HCT116 (cell line): ENCODE measurements at regions not wholly inside any gene's neighbourhood (a gene's known extent, or its start where the extent isn't known, plus 50 kb on each side); places are given as distances from the start of the nearest gene placed in this dataset.

Experiments
- CEBPB ChIP-seq: IDR thresholded peaks from 2 replicates; pipeline ENCODE4 v1.6.1; 2012; ENCODE audit warnings: low read depth
- EZH2 ChIP-seq: fragments of 200-600 bp; sonication (generic); IDR thresholded peaks from 2 replicates; pipeline ENCODE4 v1.6.1; 2017; ENCODE audit warnings: antibody characterized with exemption, mixed run types
- EZH2phosphoT487 ChIP-seq: fragments of 200-600 bp; IDR thresholded peaks from 2 replicates; pipeline ENCODE4 v1.6.1; 2018; ENCODE audit warnings: antibody characterized with exemption, borderline replicate concordance
- POLR2A ChIP-seq: IDR thresholded peaks from 2 replicates; pipeline ENCODE4 v1.7.0; 2011; ENCODE audit warnings: borderline replicate concordance; ENCODE audit not compliant: insufficient read depth, insufficient read length; ENCODE audit errors: extremely low read depth
- POLR2AphosphoS5 ChIP-seq: IDR thresholded peaks from 2 replicates; pipeline ENCODE4 v1.6.1; 2011; ENCODE audit warnings: mild to moderate bottlenecking, low read depth, low read length, moderate library complexity
- RAD21 ChIP-seq: IDR thresholded peaks from 2 replicates; pipeline ENCODE4 v1.6.1; 2012; ENCODE audit warnings: low read depth, mild to moderate bottlenecking
- YY1 ChIP-seq: IDR thresholded peaks from 2 replicates; pipeline ENCODE4 v1.6.1; 2011; ENCODE audit warnings: low read length, low read depth, moderate library complexity, mild to moderate bottlenecking; ENCODE audit not compliant: insufficient replicate concordance; ENCODE audit errors: extremely low read depth
- ZNF274 ChIP-seq: fragments of 200-500 bp; sonication (Bioruptor generic); IDR thresholded peaks from 2 replicates; pipeline ENCODE4 v1.6.1; 2014; ENCODE audit warnings: mild to moderate bottlenecking, low read depth, low read length, inconsistent platforms
- TF ChIP-seq, protein P1 (sequence below), 3 experiments: fragments of 200-600 bp in 1 of 3; sonication (generic) in 1 of 3; IDR thresholded peaks in 2 of 3; conservative IDR thresholded peaks in 1 of 3; 2 replicates each; pipeline ENCODE4 v1.5.1; 2012 to 2017; ENCODE audit warnings: low read depth in 2 of 3, low read length in 2 of 3, antibody characterized with exemption in 1 of 3, borderline replicate concordance in 1 of 3, control low read depth in 1 of 3, mild to moderate bottlenecking in 1 of 3, mixed read lengths in 1 of 3, mixed run types in 1 of 3, moderate library complexity in 1 of 3; ENCODE audit not compliant: insufficient read depth in 1 of 3
- TF ChIP-seq, protein P2 (sequence below): IDR thresholded peaks from 2 replicates; pipeline ENCODE4 v1.6.1; 2012
- TF ChIP-seq, protein P3 (sequence below): IDR thresholded peaks from 2 replicates; pipeline ENCODE4 v1.6.1; 2011; ENCODE audit warnings: mild to moderate bottlenecking, low read length, moderate library complexity; ENCODE audit not compliant: insufficient replicate concordance; ENCODE audit errors: extremely low read depth
- TF ChIP-seq, protein P4 (sequence below): IDR thresholded peaks from 2 replicates; pipeline ENCODE4 v1.6.1; 2012

DNA sequence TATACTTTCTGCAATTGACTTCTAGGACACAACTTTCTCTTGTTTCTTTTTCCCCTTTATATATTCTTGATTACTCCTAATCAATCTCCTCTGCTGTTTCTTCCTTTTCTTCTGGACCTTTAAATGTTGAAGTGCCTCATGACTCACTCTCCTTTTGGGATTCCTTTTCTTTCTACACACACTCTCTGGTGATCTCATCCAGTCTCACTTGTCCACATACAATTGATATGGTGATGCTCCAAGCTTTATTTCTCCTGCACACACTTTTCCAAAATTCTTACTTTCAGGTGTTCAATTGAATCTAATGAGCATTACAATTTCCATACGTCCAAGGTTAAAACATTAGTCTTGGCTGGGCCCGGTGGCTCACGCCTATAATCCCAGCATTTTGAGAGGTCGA is 794.8 kb upstream of the EPHA5 start:
- no peak for TF ChIP-seq RAD21
- TF ChIP-seq CEBPB, result no peak
- TF ChIP-seq, protein P1, sequence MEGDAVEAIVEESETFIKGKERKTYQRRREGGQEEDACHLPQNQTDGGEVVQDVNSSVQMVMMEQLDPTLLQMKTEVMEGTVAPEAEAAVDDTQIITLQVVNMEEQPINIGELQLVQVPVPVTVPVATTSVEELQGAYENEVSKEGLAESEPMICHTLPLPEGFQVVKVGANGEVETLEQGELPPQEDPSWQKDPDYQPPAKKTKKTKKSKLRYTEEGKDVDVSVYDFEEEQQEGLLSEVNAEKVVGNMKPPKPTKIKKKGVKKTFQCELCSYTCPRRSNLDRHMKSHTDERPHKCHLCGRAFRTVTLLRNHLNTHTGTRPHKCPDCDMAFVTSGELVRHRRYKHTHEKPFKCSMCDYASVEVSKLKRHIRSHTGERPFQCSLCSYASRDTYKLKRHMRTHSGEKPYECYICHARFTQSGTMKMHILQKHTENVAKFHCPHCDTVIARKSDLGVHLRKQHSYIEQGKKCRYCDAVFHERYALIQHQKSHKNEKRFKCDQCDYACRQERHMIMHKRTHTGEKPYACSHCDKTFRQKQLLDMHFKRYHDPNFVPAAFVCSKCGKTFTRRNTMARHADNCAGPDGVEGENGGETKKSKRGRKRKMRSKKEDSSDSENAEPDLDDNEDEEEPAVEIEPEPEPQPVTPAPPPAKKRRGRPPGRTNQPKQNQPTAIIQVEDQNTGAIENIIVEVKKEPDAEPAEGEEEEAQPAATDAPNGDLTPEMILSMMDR (IDR thresholded peaks at IDR 0.05 in 2 of 3, conservative IDR thresholded peaks at IDR 0.05 in 1 of 3; ENCODE audit: borderline replicate concordance in 1 of 3, insufficient read depth in 1 of 3, low read depth in 2 of 3, low read length in 2 of 3), result no peak
- no peak for TF ChIP-seq POLR2AphosphoS5
- TF ChIP-seq ZNF274, result no peak
- TF ChIP-seq, protein P2, sequence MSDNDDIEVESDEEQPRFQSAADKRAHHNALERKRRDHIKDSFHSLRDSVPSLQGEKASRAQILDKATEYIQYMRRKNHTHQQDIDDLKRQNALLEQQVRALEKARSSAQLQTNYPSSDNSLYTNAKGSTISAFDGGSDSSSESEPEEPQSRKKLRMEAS, result no peak
- no peak for TF ChIP-seq YY1
- no peak for TF ChIP-seq POLR2A
- no peak for TF ChIP-seq EZH2phosphoT487
- TF ChIP-seq EZH2, result no peak
- TF ChIP-seq, protein P3, sequence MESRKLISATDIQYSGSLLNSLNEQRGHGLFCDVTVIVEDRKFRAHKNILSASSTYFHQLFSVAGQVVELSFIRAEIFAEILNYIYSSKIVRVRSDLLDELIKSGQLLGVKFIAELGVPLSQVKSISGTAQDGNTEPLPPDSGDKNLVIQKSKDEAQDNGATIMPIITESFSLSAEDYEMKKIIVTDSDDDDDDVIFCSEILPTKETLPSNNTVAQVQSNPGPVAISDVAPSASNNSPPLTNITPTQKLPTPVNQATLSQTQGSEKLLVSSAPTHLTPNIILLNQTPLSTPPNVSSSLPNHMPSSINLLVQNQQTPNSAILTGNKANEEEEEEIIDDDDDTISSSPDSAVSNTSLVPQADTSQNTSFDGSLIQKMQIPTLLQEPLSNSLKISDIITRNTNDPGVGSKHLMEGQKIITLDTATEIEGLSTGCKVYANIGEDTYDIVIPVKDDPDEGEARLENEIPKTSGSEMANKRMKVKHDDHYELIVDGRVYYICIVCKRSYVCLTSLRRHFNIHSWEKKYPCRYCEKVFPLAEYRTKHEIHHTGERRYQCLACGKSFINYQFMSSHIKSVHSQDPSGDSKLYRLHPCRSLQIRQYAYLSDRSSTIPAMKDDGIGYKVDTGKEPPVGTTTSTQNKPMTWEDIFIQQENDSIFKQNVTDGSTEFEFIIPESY, result no peak
- TF ChIP-seq, protein P4, sequence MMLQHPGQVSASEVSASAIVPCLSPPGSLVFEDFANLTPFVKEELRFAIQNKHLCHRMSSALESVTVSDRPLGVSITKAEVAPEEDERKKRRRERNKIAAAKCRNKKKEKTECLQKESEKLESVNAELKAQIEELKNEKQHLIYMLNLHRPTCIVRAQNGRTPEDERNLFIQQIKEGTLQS, result no peak
